Retinal pigment epithelial cell (primary cell): ENCODE measurements at regions not wholly inside any gene's neighbourhood (a gene's known extent, or its start where the extent isn't known, plus 50 kb on each side); places are given as distances from the start of the nearest gene placed in this dataset.

Source experiments
- DNase-seq: peaks from one replicate; pipeline ENCODE4 v3.0.0-alpha.2; 2010; ENCODE audit warnings: low read depth
- H3K4me3 ChIP-seq: 2 replicates; pipeline ENCODE4 v1.5.1; 2011; ENCODE audit warnings: mild to moderate bottlenecking, low read length, control low read depth, moderate library complexity
- TF ChIP-seq, protein P1 (sequence below): conservative IDR thresholded peaks from 2 replicates; pipeline ENCODE4 v1.5.1; 2011; ENCODE audit warnings: low read depth, low read length, control low read depth, inconsistent platforms

DNA sequence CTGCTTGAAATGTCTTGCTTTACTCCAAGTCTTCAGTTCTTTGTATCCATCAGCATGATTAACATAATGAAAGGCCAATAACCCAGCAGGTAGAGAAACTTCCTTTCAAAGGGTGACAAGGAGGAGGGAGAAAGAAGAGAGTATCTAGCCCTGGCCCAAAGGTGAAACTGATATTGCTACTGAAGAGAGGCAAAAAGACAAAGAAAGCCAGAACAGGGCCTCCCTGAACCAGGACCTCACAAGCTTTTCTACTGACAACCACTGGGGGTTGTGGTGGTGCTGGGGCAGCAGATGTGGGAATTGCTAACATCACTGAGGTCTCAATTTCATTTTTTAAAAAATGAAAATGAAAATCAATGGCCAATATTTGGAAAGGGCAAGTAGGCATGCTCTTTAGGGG is 234.1 kb downstream of the RSL24D1 start:
- no peak overlapping the region for H3K4me3 ChIP-seq
- DNase-seq, result no peak
- TF ChIP-seq, protein P1, sequence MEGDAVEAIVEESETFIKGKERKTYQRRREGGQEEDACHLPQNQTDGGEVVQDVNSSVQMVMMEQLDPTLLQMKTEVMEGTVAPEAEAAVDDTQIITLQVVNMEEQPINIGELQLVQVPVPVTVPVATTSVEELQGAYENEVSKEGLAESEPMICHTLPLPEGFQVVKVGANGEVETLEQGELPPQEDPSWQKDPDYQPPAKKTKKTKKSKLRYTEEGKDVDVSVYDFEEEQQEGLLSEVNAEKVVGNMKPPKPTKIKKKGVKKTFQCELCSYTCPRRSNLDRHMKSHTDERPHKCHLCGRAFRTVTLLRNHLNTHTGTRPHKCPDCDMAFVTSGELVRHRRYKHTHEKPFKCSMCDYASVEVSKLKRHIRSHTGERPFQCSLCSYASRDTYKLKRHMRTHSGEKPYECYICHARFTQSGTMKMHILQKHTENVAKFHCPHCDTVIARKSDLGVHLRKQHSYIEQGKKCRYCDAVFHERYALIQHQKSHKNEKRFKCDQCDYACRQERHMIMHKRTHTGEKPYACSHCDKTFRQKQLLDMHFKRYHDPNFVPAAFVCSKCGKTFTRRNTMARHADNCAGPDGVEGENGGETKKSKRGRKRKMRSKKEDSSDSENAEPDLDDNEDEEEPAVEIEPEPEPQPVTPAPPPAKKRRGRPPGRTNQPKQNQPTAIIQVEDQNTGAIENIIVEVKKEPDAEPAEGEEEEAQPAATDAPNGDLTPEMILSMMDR, result no peak

GRCh38 chr15:54960266-54960665 is 236.5 kb downstream of the RSL24D1 start:
- no peak for DNase-seq
- H3K4me3 ChIP-seq, result no peak overlapping the region
- TF ChIP-seq, protein P1, result no peak

DNA sequence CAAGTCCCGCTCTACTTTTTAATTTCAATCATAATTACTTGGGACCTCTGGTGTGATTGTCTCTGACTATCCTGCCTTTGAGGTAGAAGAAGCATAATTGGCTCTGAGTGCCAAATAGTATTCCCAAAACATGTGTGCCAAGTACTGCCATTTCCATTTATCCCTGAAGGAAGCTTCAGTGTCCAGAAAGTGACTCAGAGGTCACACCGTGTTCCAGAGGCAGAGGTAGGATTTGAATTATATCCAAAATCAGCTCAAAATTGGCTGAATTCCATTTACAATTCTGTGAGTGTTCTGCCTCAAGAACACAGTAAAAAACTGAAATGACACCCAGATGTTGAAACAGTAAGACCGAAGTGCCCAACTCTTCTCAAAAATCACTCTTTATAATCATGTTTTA is 255.3 kb downstream of the RSL24D1 start:
- TF ChIP-seq, protein P1, result no peak
- no peak for DNase-seq
- no peak overlapping the region for H3K4me3 ChIP-seq

DNA sequence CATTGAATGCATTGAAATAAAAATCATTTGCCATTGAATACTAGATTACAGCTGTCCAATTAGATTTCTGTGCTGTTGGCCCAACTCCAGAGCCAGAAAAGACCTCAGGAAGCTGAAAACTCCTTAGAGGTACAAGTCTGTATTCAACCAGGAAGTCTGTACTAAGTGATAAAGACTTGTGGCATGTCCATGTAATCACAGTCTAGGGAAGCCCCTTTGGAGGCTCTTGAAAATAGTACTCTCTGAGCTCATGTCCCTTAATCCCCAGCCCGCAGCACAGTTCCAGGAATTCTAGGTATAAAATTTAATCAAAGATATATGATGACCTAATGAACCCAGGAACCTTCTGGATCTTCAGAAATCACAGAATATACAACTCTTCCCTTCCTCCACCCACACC is 279.4 kb downstream of the RSL24D1 start:
- TF ChIP-seq, protein P1, result no peak
- H3K4me3 ChIP-seq, result no peak overlapping the region
- no peak for DNase-seq

DNA sequence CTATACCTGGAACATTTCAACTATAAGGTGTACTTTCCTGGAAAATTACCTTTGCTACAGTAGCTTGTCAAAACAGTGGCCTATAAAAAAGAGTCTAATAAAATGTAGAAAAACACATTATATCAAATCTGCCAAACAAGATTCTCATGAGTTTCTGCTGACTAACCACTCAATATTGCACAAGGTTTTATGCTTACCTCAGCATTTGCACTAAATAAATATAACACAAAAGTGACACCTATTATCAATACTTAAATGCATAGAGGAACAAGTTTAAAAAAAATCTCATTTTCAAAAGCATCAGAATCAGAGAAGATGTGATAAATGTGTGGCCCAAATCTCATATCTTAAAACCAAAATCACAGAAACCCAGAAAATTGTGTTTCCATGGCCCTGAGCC is 281.4 kb downstream of the RSL24D1 start:
- TF ChIP-seq, protein P1, result no peak

DNA sequence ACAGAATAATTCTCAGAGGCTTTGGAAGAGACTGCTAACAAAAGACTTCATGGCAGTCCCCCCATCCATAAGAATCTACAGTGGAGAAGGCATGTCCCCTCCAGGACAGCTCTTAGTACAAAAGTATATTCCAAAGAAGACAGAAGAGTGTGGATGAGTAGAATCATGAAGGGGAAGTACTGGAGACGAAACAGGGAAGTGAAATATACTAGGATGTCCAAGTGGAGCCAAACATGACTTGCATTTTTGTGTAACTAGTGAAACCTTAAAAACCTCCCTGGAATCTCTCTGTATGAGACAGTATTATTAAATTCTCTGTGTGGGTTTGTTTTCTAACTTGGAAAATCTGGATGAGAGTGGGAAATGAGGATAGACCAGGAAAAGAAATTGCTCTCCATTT is 312.4 kb downstream of the RSL24D1 start:
- TF ChIP-seq, protein P1, result no peak
- H3K4me3 ChIP-seq, result no peak overlapping the region
- DNase-seq, result no peak

More for the DNA sequence above, 281.4 kb downstream of the RSL24D1 start:
- H3K4me3 ChIP-seq, result no peak overlapping the region
- DNase-seq, result no peak

GRCh38 chr15:54859982-54860381 is 336.8 kb downstream of the RSL24D1 start:
- no peak overlapping the region for H3K4me3 ChIP-seq
- TF ChIP-seq, protein P1, result no peak
- DNase-seq, result no peak
